ENCODE measurements at regions not wholly inside any gene's neighbourhood (a gene's known extent, or its start where the extent isn't known, plus 50 kb on each side); places are given as distances from the start of the nearest gene placed in this dataset.

GRCh38 chr5:87079219-87079618, 188.5 kb upstream of the RASA1 start:
- no peak for DNase-seq (ENCODE audit: extremely low read depth in 1 of 11, low read depth in 9 of 11, low spot score in 4 of 11)

- DNase-seq (ENCODE audit: extremely low read depth in 1 of 11, low read depth in 9 of 11, low spot score in 4 of 11): no peak
Observed at GRCh38 chr5:87081016-87081415, 186.7 kb upstream of the RASA1 start.

GRCh38 chr5:87081511-87082372, 185.9 kb upstream of the RASA1 start:
- no peak for DNase-seq (ENCODE audit: extremely low read depth in 1 of 11, low read depth in 9 of 11, low spot score in 4 of 11)

- DNase-seq (ENCODE audit: extremely low read depth in 1 of 11, low read depth in 9 of 11, low spot score in 4 of 11): no peak
Observed at GRCh38 chr5:87094347-87094746, 173.3 kb upstream of the RASA1 start.

- no peak for DNase-seq (ENCODE audit: extremely low read depth in 1 of 11, low read depth in 9 of 11, low spot score in 4 of 11)
Observed at GRCh38 chr5:87094833-87095232, 172.8 kb upstream of the RASA1 start.

GRCh38 chr5:87095787-87096186, 171.9 kb upstream of the RASA1 start:
- DNase-seq (ENCODE audit: extremely low read depth in 1 of 11, low read depth in 9 of 11, low spot score in 4 of 11): no peak

GRCh38 chr5:87097664-87098063, 170.0 kb upstream of the RASA1 start:
- no peak for DNase-seq (ENCODE audit: extremely low read depth in 1 of 11, low read depth in 9 of 11, low spot score in 4 of 11)

- DNase-seq (ENCODE audit: extremely low read depth in 1 of 11, low read depth in 9 of 11, low spot score in 4 of 11): no peak
Observed at GRCh38 chr5:87099291-87099839, 168.3 kb upstream of the RASA1 start.

GRCh38 chr5:87099968-87100367, 167.7 kb upstream of the RASA1 start:
- no peak for DNase-seq (ENCODE audit: extremely low read depth in 1 of 11, low read depth in 9 of 11, low spot score in 4 of 11)

- no peak for DNase-seq (ENCODE audit: extremely low read depth in 1 of 11, low read depth in 9 of 11, low spot score in 4 of 11)
Observed at GRCh38 chr5:87101321-87101720, 166.4 kb upstream of the RASA1 start.

- no peak for DNase-seq (ENCODE audit: extremely low read depth in 1 of 11, low read depth in 9 of 11, low spot score in 4 of 11)
Observed at GRCh38 chr5:87102841-87103240, 164.8 kb upstream of the RASA1 start.

GRCh38 chr5:87103616-87104287, 163.9 kb upstream of the RASA1 start:
- no peak for DNase-seq (ENCODE audit: extremely low read depth in 1 of 11, low read depth in 9 of 11, low spot score in 4 of 11)

- no peak for DNase-seq (ENCODE audit: extremely low read depth in 1 of 11, low read depth in 9 of 11, low spot score in 4 of 11)
Observed at GRCh38 chr5:87105577-87105976, 162.1 kb upstream of the RASA1 start.

GRCh38 chr5:87109746-87110145, 157.9 kb upstream of the RASA1 start:
- DNase-seq (ENCODE audit: extremely low read depth in 1 of 11, low read depth in 9 of 11, low spot score in 4 of 11): no peak

GRCh38 chr5:87110721-87111120, 157.0 kb upstream of the RASA1 start:
- DNase-seq (ENCODE audit: extremely low read depth in 1 of 11, low read depth in 9 of 11, low spot score in 4 of 11): no peak

GRCh38 chr5:87113861-87114260, 153.8 kb upstream of the RASA1 start:
- no peak for DNase-seq (ENCODE audit: extremely low read depth in 1 of 11, low read depth in 9 of 11, low spot score in 4 of 11)

- no peak for DNase-seq (ENCODE audit: extremely low read depth in 1 of 11, low read depth in 9 of 11, low spot score in 4 of 11)
Observed at GRCh38 chr5:87114631-87115030, 153.1 kb upstream of the RASA1 start.

GRCh38 chr5:87115839-87116364, 151.8 kb upstream of the RASA1 start:
- DNase-seq (ENCODE audit: extremely low read depth in 1 of 11, low read depth in 9 of 11, low spot score in 4 of 11): no peak

- DNase-seq (ENCODE audit: extremely low read depth in 1 of 11, low read depth in 9 of 11, low spot score in 4 of 11): no peak
Observed at GRCh38 chr5:87116825-87117512, 150.7 kb upstream of the RASA1 start.

GRCh38 chr5:87119588-87119987, 148.1 kb upstream of the RASA1 start:
- no peak for DNase-seq (ENCODE audit: extremely low read depth in 1 of 11, low read depth in 9 of 11, low spot score in 4 of 11)
